AG04449 (cell line): ENCODE measurements at regions not wholly inside any gene's neighbourhood (a gene's known extent, or its start where the extent isn't known, plus 50 kb on each side); places are given as distances from the start of the nearest gene placed in this dataset.

Experiments used
- CTCF ChIA-PET: fragments of 350-600 bp; formaldehyde crosslinking; extraction: SDS; loops from one replicate; lab custom pipeline; 2021; ENCODE audit warnings: antibody characterized with exemption; lab: Yijun Ruan, JAX
- POLR2A ChIA-PET: fragments of 400-600, 350-600 bp; formaldehyde crosslinking; extraction: SDS; loops from one replicate; lab custom pipeline; 2020; ENCODE audit warnings: antibody characterized with exemption, inconsistent platforms; lab: Yijun Ruan, JAX
- DNase-seq: peaks from one replicate; pipeline ENCODE4 v3.0.0-alpha.2; 2010; ENCODE audit warnings: low read depth, low spot score
- H3K4me3 ChIP-seq: 2 replicates; pipeline ENCODE4 v1.5.1; 2011; ENCODE audit warnings: low read depth, mild to moderate bottlenecking, control low read depth, low read length
- TF ChIP-seq, protein P1 (sequence below): IDR thresholded peaks from one replicate; pipeline ENCODE4 v1.5.1; 2011; ENCODE audit warnings: mild to moderate bottlenecking, moderate library complexity, low read length, control low read depth, inconsistent platforms; ENCODE audit not compliant: insufficient read depth; ENCODE audit errors: missing control alignments

DNA sequence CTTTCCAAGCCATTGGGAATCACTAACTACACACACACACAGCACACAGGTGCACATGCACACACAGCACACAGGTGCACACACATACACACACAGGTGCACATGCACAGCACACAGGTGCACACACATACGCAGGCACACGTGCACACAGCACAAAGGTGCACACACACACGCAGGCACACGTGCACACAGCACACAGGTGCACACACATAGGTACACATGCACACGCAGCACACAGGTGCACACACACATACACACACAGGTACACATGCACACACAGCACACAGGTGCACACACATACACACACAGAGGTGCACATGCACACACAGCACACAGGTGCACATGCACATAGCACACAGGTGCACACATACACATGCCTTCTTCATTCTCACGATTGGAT lies 80.9 kb downstream of the HMX1 start:
- TF ChIP-seq, protein P1, sequence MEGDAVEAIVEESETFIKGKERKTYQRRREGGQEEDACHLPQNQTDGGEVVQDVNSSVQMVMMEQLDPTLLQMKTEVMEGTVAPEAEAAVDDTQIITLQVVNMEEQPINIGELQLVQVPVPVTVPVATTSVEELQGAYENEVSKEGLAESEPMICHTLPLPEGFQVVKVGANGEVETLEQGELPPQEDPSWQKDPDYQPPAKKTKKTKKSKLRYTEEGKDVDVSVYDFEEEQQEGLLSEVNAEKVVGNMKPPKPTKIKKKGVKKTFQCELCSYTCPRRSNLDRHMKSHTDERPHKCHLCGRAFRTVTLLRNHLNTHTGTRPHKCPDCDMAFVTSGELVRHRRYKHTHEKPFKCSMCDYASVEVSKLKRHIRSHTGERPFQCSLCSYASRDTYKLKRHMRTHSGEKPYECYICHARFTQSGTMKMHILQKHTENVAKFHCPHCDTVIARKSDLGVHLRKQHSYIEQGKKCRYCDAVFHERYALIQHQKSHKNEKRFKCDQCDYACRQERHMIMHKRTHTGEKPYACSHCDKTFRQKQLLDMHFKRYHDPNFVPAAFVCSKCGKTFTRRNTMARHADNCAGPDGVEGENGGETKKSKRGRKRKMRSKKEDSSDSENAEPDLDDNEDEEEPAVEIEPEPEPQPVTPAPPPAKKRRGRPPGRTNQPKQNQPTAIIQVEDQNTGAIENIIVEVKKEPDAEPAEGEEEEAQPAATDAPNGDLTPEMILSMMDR = no peak
- ChIA-PET POLR2A (no interaction called here), CTCF (no interaction called here)
- H3K4me3 ChIP-seq = no peak overlapping the region
- no peak for DNase-seq

DNA sequence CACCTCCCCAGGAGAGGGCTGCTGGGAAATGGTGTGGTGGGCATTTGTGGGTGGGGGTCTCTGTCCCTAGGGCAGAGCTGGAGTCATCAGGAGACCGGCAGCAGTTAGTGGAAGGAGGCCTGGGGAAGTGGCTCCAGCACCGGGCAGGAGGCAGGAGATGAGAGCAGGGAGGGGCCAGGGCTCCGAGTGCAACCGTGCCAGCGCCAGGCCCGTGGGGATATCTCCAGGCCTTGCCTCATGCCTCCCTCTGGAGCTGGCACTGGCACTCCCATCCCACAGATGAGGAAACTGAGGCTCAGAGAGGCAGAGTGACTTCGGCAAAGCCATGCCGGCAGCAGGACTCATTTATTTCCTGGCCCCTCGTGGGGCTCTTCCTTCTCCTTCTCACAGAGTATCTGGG lies 83.5 kb downstream of the HMX1 start:
- no peak overlapping the region for H3K4me3 ChIP-seq
- ChIA-PET POLR2A (no interaction called here), CTCF (no interaction called here)
- TF ChIP-seq, protein P1 = no peak
- DNase-seq = no peak

DNA sequence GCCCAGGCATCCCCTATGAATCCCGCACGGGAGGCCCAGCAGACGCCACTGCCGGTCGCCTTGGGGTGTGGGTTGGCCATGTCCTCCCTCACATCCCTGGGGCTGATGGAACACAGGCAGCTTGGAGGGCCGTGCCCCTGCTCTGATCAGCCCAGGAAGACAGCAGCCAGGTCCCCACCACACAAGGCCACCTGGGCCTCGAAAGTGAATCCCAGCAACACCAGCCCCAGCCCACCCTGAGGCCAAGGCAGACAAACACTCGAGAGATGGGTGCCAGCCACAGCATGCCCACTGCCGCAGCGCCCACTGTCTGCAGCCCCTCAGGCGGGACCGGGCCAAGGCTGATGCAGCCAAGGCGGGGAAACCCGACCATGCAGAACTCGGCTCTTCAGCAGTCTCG lies 85.5 kb downstream of the HMX1 start:
- POLR2A ChIA-PET = no interaction called here
- TF ChIP-seq, protein P1 = no peak
- no peak overlapping the region for H3K4me3 ChIP-seq
- CTCF ChIA-PET = interaction anchor here (0.6 kb wide), 1 partner anchor 10 kb away, joined by 3 read pairs; no protein-coding TSS in a partner anchor
- DNase-seq = no peak

DNA sequence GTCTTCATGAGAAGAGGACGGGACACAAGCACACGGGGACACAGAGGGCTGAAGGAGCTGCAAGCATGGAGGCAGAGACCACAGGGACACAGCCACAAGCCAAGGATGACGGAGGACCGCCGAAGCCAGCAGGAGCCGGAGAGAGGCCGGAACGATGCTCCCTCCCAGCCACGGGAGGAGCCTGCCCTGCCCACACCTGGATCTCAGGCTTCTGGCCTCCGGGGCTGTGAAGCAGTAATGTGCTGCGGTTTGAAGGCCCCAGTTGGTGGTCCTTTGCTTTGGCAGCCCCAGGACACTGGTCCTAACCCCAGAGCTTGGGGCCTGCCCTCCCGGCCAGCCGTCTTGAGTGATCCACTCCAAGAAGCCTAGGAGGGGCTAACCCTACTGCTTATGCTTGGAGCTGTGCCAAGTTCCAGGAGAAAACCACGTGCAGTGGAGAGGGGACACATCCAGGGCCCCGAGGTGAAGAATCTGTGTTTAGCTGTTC lies 85.9 kb downstream of the HMX1 start:
- DNase-seq = no peak

DNA sequence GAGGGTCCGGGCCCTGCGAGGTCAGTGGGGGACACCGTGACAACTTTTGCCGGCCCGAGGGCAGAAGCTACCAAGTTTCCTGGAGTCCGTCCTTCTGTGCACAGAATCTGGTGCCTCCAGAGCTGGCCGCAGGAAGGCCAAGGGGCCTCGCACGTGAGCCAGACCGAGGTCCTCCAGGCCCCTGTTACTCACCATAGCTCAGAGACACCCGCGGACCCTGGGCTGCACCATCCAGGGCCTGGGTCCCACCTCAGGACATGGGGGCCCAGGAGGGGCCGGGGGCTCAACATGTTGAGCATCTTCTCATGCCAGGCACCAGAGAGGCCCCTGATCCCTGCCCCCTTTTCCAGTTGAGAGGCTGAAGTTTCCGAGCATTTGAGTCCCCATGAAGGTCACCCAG lies 87.9 kb downstream of the HMX1 start:
- POLR2A ChIA-PET = no interaction called here
- CTCF ChIA-PET = no interaction called here
- DNase-seq = no peak

More for the DNA sequence above, 85.9 kb downstream of the HMX1 start:
- no peak overlapping the region for H3K4me3 ChIP-seq
- TF ChIP-seq, protein P1 = no peak
- CTCF ChIA-PET = interaction anchor here (0.6 kb wide), 1 partner anchor 10 kb away, joined by 3 read pairs; no protein-coding TSS in a partner anchor
- POLR2A ChIA-PET = no interaction called here

DNA sequence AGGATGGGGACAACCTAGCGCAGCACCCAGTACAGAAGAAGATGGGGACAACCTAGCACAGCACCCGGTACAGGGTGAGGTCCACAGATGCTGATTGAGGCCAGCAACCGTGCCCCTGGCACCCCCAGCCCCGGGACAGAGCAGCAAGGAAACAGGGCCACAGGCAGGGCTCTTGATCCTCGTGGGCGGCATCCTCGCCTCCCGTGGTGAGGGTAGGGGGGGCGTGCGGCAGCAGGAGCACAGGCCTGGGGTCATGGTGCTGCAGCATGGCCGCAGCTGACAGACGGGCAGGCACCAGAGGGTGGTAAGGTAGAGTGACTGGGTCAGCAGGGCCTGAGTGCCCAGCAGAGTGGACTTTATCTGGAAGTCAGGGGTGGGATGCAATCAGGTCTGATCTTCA lies 89.5 kb downstream of the HMX1 start:
- ChIA-PET CTCF (no interaction called here), POLR2A (no interaction called here)
- DNase-seq = no peak
- H3K4me3 ChIP-seq = no peak overlapping the region
- TF ChIP-seq, protein P1 = no peak

More for the DNA sequence above, 87.9 kb downstream of the HMX1 start:
- H3K4me3 ChIP-seq = no peak overlapping the region
- TF ChIP-seq, protein P1 = no peak
